Body of pancreas (tissue), 4 donors: ENCODE measurements at regions not wholly inside any gene's neighbourhood (a gene's known extent, or its start where the extent isn't known, plus 50 kb on each side); places are given as distances from the start of the nearest gene placed in this dataset.

Source experiments
- ATAC-seq: fragments of 150-250 bp; one replicate; pipeline ENCODE4 v1.9.1; 2016
- DNase-seq, 4 donors: peaks; one replicate each; pipeline ENCODE4 v3.0.0-alpha.2; 2019
- H3K27ac ChIP-seq, 4 donors: fragments of 200-600 bp; sonication (generic); 1 replicate in 3 of 4; 2 replicates in 1 of 4; pipeline versions ENCODE4 v1.5.1 to v1.6.1; 2016 to 2019; ENCODE audit warnings: mild to moderate bottlenecking in 1 of 4, mixed read lengths in 1 of 4, moderate library complexity in 1 of 4
- H3K27me3 ChIP-seq, 2 donors: fragments of 200-600 bp; sonication (generic); one replicate each; pipeline ENCODE4 v1.6.0; 2016; ENCODE audit warnings: mild to moderate bottlenecking in 1 of 2
- H3K36me3 ChIP-seq, 2 donors: fragments of 200-600 bp; sonication (generic); replicated peaks in 1 of 2; 2 replicates each; pipeline ENCODE4 v1.5.1; 2016; ENCODE audit warnings: low read depth in 2 of 2; ENCODE audit not compliant: insufficient read depth in 1 of 2
- H3K4me1 ChIP-seq: fragments of 200-600 bp; sonication (generic); one replicate; pipeline ENCODE4 v1.6.0; 2016
- H3K4me3 ChIP-seq, 2 donors: fragments of 200-600 bp; sonication (generic); 1 replicate in 1 of 2; 2 replicates in 1 of 2; pipeline ENCODE4 v1.5.1; 2016 to 2019
- H3K9me3 ChIP-seq, 3 donors: fragments of 200-600 bp; sonication (generic); 1 replicate in 2 of 3; 2 replicates in 1 of 3; pipeline ENCODE4 v1.5.1; 2016
- CTCF ChIP-seq, 7 experiments: fragments of 450-650 bp in 4 of 7; fragments of 200-600 bp in 3 of 7; sonication (generic) in 3 of 7; IDR thresholded peaks; one replicate each; pipeline ENCODE4 v1.5.1; 2016 to 2019; ENCODE audit warnings: antibody characterized with exemption in 7 of 7
- POLR2A ChIP-seq, 3 donors: fragments of 450-650 bp; IDR thresholded peaks; one replicate each; pipeline ENCODE4 v1.6.1; 2016; ENCODE audit warnings: antibody characterized with exemption in 3 of 3, mild to moderate bottlenecking in 2 of 3
- WGBS, 2 donors: methylation state at CpG; one replicate each; pipeline ENCODE4 v1.1.5; 2017; 5-methylcytosine and 5-hydroxymethylcytosine counted together
- intact Hi-C: fragments of 100-400 bp; cut with DNase I; formaldehyde crosslinking; loops from one replicate; pipeline ENCODE4 v1.15.1; 2023

GRCh38 chrX:122517786-122518185, 666.3 kb upstream of the GRIA3 start:
- H3K27me3 ChIP-seq = no peaks in the 10 kb centered on the region
- DNase-seq (no peak), ATAC-seq (no peak)
- TF ChIP-seq POLR2A (IDR thresholded peaks at IDR 0.05) (no peak), CTCF (IDR thresholded peaks at IDR 0.05) (no peak)
- no peak overlapping the region for H3K27ac ChIP-seq
- no peaks in the 10 kb centered on the region for H3K9me3 ChIP-seq
- no peaks in the 10 kb centered on the region for H3K36me3 ChIP-seq
- H3K4me1 ChIP-seq = no peaks in the 10 kb centered on the region
- intact Hi-C loops = no loop called here
- no peak overlapping the region for H3K4me3 ChIP-seq

- H3K36me3 ChIP-seq = no peaks in the 10 kb centered on the region
- intact Hi-C loops = no loop called here
- ATAC-seq = no peak
Measured at GRCh38 chrX:122545778-122546177, 638.3 kb upstream of the GRIA3 start.

GRCh38 chrX:122546269-122546668, 637.8 kb upstream of the GRIA3 start:
- no peaks in the 10 kb centered on the region for H3K4me1 ChIP-seq
- TF ChIP-seq POLR2A (IDR thresholded peaks at IDR 0.05) (no peak), CTCF (IDR thresholded peaks at IDR 0.05) (no peak)

More at GRCh38 chrX:122545778-122546177, 638.3 kb upstream of the GRIA3 start:
- Histone ChIP-seq H3K27ac (no peak overlapping the region), H3K27me3 (no peaks in the 10 kb centered on the region), H3K9me3 (no peaks in the 10 kb centered on the region), H3K4me1 (no peaks in the 10 kb centered on the region), H3K4me3 (no peak overlapping the region)
- TF ChIP-seq POLR2A (IDR thresholded peaks at IDR 0.05) (no peak), CTCF (IDR thresholded peaks at IDR 0.05) (no peak)
- no peak for DNase-seq

GRCh38 chrX:122552286-122552800, 631.7 kb upstream of the GRIA3 start:
- TF ChIP-seq POLR2A (IDR thresholded peaks at IDR 0.05) = no peak
- TF ChIP-seq CTCF (IDR thresholded peaks at IDR 0.05) = no peak
- WGBS, 2 donors = 63 to 69% methylated on average over 3 of the region's 3 CpGs
- no peak for ATAC-seq
- Histone ChIP-seq H3K4me1 (no peaks in the 10 kb centered on the region), H3K27me3 (no peaks in the 10 kb centered on the region), H3K4me3 (no peak overlapping the region), H3K27ac (no peak overlapping the region), H3K9me3 (no peaks in the 10 kb centered on the region), H3K36me3 (no peaks in the 10 kb centered on the region)
- intact Hi-C loops = no loop called here
- no peak for DNase-seq

More at GRCh38 chrX:122546269-122546668, 637.8 kb upstream of the GRIA3 start:
- Histone ChIP-seq H3K4me3 (no peak overlapping the region), H3K27ac (no peak overlapping the region), H3K9me3 (no peaks in the 10 kb centered on the region), H3K36me3 (no peaks in the 10 kb centered on the region), H3K27me3 (no peaks in the 10 kb centered on the region)
- WGBS, 2 donors = 56 to 67% methylated on average over 1 of the region's 1 CpG
- intact Hi-C loops = no loop called here
- no peak for DNase-seq
- no peak for ATAC-seq

GRCh38 chrX:122555925-122556324, 628.2 kb upstream of the GRIA3 start:
- TF ChIP-seq CTCF (IDR thresholded peaks at IDR 0.05) = no peak
- TF ChIP-seq POLR2A (IDR thresholded peaks at IDR 0.05) = no peak
- WGBS, 2 donors = 64 to 100% methylated on average over 1 to 2 of the region's 2 CpGs

More at GRCh38 chrX:122555925-122556324, 628.2 kb upstream of the GRIA3 start:
- DNase-seq (no peak), ATAC-seq (no peak)
- intact Hi-C loops = no loop called here
- Histone ChIP-seq H3K36me3 (no peaks in the 10 kb centered on the region), H3K4me3 (no peak overlapping the region), H3K9me3 (no peaks in the 10 kb centered on the region), H3K27me3 (no peaks in the 10 kb centered on the region), H3K27ac (no peak overlapping the region), H3K4me1 (no peaks in the 10 kb centered on the region)
